GM18909 (cell line): ENCODE measurements at regions not wholly inside any gene's neighbourhood (a gene's known extent, or its start where the extent isn't known, plus 50 kb on each side); places are given as distances from the start of the nearest gene placed in this dataset.

Experiments used
- ATAC-seq: cut with Tn5 transposase; IDR thresholded peaks from one replicate; pipeline ENCODE4 v1.9.1; 2021; ENCODE audit warnings: mild to moderate bottlenecking; ENCODE audit not compliant: unreplicated experiment, poor library complexity

DNA sequence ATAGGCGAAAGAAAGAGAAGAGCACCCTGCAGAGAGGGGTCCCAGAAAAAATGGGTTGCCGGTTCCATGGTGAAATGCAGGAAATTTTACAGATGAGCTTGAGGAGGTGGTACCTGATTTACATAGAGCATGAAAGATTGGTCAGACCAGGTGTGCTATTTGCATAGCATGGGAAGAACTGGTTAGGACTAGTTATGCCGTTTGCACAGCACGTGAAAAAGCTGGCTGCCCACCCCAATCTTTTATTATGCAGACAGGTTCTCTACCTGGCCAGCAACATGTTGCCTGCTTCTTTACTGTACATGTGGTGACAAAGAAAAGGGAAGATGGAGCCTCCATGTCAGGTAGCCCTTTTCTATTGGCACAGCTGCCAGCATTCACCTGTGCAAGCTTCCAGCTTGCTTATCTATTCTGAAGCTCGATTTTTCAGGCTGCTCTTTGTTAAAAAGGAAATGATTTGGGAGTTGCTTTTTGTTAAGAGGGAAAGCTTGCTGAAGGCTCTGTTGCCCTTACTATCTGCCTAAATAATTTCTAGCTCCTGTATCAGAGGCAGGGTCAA lies 62.9 kb upstream of the ELK3 start:
- ATAC-seq: no peak

DNA sequence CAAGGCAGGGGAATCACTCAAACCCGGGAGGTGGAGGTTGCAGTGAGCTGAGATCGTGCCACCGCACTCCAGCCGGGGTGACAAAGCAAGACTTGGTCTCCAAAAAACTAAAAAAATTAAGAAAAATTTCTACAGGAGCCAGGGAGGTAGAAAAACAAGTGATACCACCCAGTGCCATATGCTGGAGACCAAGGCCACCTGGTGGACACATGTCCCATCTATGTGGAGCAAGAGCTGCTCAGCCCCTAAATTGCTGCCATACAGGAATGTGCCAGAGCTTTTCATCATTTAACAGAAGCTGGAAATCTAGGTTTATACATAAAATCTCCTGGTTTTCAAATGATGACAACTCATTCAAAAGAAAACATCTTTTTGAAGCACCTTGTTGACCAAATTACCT lies 61.4 kb upstream of the ELK3 start:
- no peak for ATAC-seq

- no peak for ATAC-seq
Measured at GRCh38 chr12:96134200-96134599, 60.0 kb upstream of the ELK3 start.

- no peak for ATAC-seq
Measured at GRCh38 chr12:96136161-96136560, 58.0 kb upstream of the ELK3 start.

GRCh38 chr12:96136725-96137378 lies 57.3 kb upstream of the ELK3 start:
- no peak for ATAC-seq

GRCh38 chr12:96140174-96140573 lies 54.0 kb upstream of the ELK3 start:
- no peak for ATAC-seq

DNA sequence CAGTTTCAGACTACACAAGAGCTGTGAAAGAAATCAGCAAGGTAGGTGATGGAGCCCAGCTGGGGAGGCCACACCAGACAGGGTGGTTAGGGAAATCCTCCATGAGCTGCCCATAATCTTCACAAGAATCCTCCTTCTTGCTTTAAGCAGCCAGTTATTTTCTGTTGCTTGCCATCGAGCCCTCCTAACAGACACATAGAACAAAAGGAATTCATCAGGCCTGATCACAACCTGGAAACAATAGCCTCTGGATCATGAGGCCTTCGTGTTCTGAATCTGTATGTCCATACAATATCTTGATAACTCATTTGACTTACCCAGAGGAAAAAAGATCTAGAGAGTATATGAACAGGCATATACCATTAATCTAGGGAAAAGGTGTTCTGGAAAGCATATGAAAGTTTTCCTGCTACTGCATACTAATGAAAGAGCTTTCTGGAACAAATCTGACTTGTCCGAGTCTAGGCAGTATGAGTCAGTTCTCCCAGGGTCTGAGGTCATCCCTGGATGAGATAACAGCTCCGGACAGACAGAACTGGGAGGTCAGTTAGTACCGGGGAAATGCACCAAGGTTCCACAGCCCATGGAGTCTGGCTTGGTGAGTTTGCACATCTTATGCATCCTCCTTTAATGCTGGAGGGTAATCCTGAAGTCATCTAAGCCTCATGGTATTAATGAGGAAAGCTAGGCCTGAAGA lies 52.8 kb upstream of the ELK3 start:
- no peak for ATAC-seq

DNA sequence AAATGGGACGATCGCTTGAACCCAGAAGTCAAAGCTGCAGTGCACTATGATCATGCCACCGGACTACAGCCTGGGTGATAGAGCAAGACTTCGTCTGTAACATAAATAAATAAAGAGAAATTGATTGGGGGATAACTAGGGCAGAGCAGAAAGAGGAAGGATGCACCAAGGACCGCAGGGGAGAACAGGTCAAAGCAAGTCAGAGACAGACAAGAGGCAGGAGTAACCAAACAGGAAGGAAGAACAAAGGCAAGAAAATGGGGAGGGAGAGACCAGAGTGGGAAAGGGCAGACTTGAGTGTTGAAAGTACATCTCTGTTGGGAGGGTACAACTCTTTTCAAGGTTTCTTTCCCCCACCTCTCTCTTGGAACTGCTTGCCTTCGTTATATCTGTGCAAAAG lies 50.8 kb upstream of the ELK3 start:
- no peak for ATAC-seq

GRCh38 chr12:96143827-96144565 lies 50.2 kb upstream of the ELK3 start:
- ATAC-seq: no peak
